Hepatocyte (in vitro differentiated cells): ENCODE measurements at regions not wholly inside any gene's neighbourhood (a gene's known extent, or its start where the extent isn't known, plus 50 kb on each side); places are given as distances from the start of the nearest gene placed in this dataset.

Experiments
- DNase-seq: peaks from one replicate; pipeline ENCODE4 v3.0.0-alpha.2; 2016; ENCODE audit warnings: low spot score
- H2AFZ ChIP-seq: fragments of 200-600 bp; sonication (generic); 2 replicates; pipeline ENCODE4 v1.6.0; 2016; ENCODE audit warnings: antibody characterized with exemption, mild to moderate bottlenecking
- H3K27ac ChIP-seq: fragments of 200-600 bp; sonication (generic); 2 replicates; pipeline ENCODE4 v1.5.1; 2016; ENCODE audit warnings: mild to moderate bottlenecking
- H3K27me3 ChIP-seq: fragments of 200-600 bp; sonication (generic); 2 replicates; pipeline ENCODE4 v1.6.1; 2016
- H3K36me3 ChIP-seq: fragments of 200-600 bp; sonication (generic); replicated peaks from 2 replicates; pipeline ENCODE4 v1.5.1; 2016; ENCODE audit warnings: low read depth; ENCODE audit not compliant: insufficient read depth
- H3K4me1 ChIP-seq: fragments of 200-600 bp; sonication (generic); 2 replicates; pipeline ENCODE4 v1.5.1; 2016; ENCODE audit warnings: mild to moderate bottlenecking, moderate library complexity; ENCODE audit not compliant: insufficient read depth
- H3K4me2 ChIP-seq: fragments of 200-600 bp; sonication (generic); 2 replicates; pipeline ENCODE4 v1.6.0; 2016
- H3K4me3 ChIP-seq: fragments of 200-600 bp; sonication (generic); 2 replicates; pipeline ENCODE4 v1.5.1; 2016; ENCODE audit warnings: mild to moderate bottlenecking
- H3K79me2 ChIP-seq: fragments of 200-600 bp; sonication (generic); 2 replicates; pipeline ENCODE4 v1.6.0; 2017; ENCODE audit warnings: mild to moderate bottlenecking
- H3K9me2 ChIP-seq: fragments of 200-600 bp; sonication (generic); replicated peaks from 2 replicates; pipeline ENCODE4 v1.6.0; 2017; ENCODE audit warnings: mild to moderate bottlenecking; ENCODE audit not compliant: insufficient read depth
- H3K9me3 ChIP-seq: fragments of 200-600 bp; sonication (generic); 2 replicates; pipeline ENCODE4 v1.5.1; 2016; ENCODE audit warnings: low read depth, mild to moderate bottlenecking
- H4K20me1 ChIP-seq: fragments of 200-600 bp; sonication (generic); 2 replicates; pipeline ENCODE4 v1.6.0; 2016; ENCODE audit warnings: mild to moderate bottlenecking; ENCODE audit not compliant: insufficient read depth, poor library complexity, severe bottlenecking
- CTCF ChIP-seq: fragments of 200-600 bp; sonication (generic); IDR thresholded peaks from 2 replicates; pipeline ENCODE4 v1.5.1; 2016; ENCODE audit warnings: antibody characterized with exemption, mild to moderate bottlenecking; ENCODE audit not compliant: poor library complexity
- EZH2 ChIP-seq: fragments of 200-600 bp; sonication (generic); IDR thresholded peaks from 2 replicates; pipeline ENCODE4 v1.6.1; 2016; ENCODE audit warnings: antibody characterized with exemption, mild to moderate bottlenecking, borderline replicate concordance
- EZH2phosphoT487 ChIP-seq: fragments of 200-600 bp; sonication (generic); IDR thresholded peaks from one replicate; pipeline ENCODE4 v1.6.1; 2018; ENCODE audit warnings: antibody characterized with exemption, mild to moderate bottlenecking, low read depth, moderate library complexity; ENCODE audit not compliant: unreplicated experiment, severe bottlenecking
- WGBS: methylation state at CpG from one replicate; pipeline ENCODE4 v1.1.6; 2016; ENCODE audit warnings: low lambda C conversion rate; ENCODE audit errors: missing lambda C conversion rate; 5-methylcytosine and 5-hydroxymethylcytosine counted together

GRCh38 chr6:105775095-105775494 lies 311.0 kb upstream of the PRDM1 start:
- H3K4me3 ChIP-seq: no peak overlapping the region
- H4K20me1 ChIP-seq: no peaks in the 10 kb centered on the region
- H3K79me2 ChIP-seq: no peaks in the 10 kb centered on the region
- H3K27me3 ChIP-seq: no peaks in the 10 kb centered on the region
- H3K36me3 ChIP-seq: no peaks in the 10 kb centered on the region
- no peak overlapping the region for H3K27ac ChIP-seq
- no peaks in the 10 kb centered on the region for H3K9me2 ChIP-seq
- no peak overlapping the region for H3K4me2 ChIP-seq
- no peak overlapping the region for H2AFZ ChIP-seq
- TF ChIP-seq CTCF: no peak
- no peak for DNase-seq
- WGBS: 76% methylated on average over 1 of the region's 1 CpG
- H3K4me1 ChIP-seq: no peaks in the 10 kb centered on the region
- no peaks in the 10 kb centered on the region for H3K9me3 ChIP-seq

GRCh38 chr6:105774247-105774646 lies 311.9 kb upstream of the PRDM1 start:
- TF ChIP-seq CTCF (no peak), EZH2 (no peak), EZH2phosphoT487 (no peak)
- H3K9me2 ChIP-seq: no peaks in the 10 kb centered on the region
- H3K9me3 ChIP-seq: no peaks in the 10 kb centered on the region
- H3K36me3 ChIP-seq: no peaks in the 10 kb centered on the region
- H4K20me1 ChIP-seq: no peaks in the 10 kb centered on the region
- H3K4me3 ChIP-seq: no peak overlapping the region
- WGBS: 79% methylated on average over 1 of the region's 1 CpG
- H3K4me2 ChIP-seq: no peak overlapping the region
- H2AFZ ChIP-seq: no peak overlapping the region
- H3K4me1 ChIP-seq: no peaks in the 10 kb centered on the region
- H3K27me3 ChIP-seq: no peaks in the 10 kb centered on the region
- no peaks in the 10 kb centered on the region for H3K79me2 ChIP-seq
- DNase-seq: no peak
- no peak overlapping the region for H3K27ac ChIP-seq

- no peak for TF ChIP-seq EZH2phosphoT487
- TF ChIP-seq CTCF: no peak
- TF ChIP-seq EZH2: no peak
- H3K27ac ChIP-seq: no peak overlapping the region
Measured at GRCh38 chr6:105771313-105771970, 314.7 kb upstream of the PRDM1 start.

GRCh38 chr6:105769987-105770386 lies 316.1 kb upstream of the PRDM1 start:
- no peaks in the 10 kb centered on the region for H3K4me1 ChIP-seq
- no peaks in the 10 kb centered on the region for H3K79me2 ChIP-seq
- H3K27ac ChIP-seq: no peak overlapping the region
- H3K36me3 ChIP-seq: no peaks in the 10 kb centered on the region
- no peaks in the 10 kb centered on the region for H3K9me3 ChIP-seq
- no peak for TF ChIP-seq CTCF
- no peak for TF ChIP-seq EZH2
- no peak for TF ChIP-seq EZH2phosphoT487
- H3K27me3 ChIP-seq: no peaks in the 10 kb centered on the region
- no peak overlapping the region for H2AFZ ChIP-seq
- no peak overlapping the region for H3K4me2 ChIP-seq
- H3K9me2 ChIP-seq: no peaks in the 10 kb centered on the region
- H4K20me1 ChIP-seq: no peaks in the 10 kb centered on the region
- WGBS: 76% methylated on average over 2 of the region's 2 CpGs
- no peak overlapping the region for H3K4me3 ChIP-seq
- no peak for DNase-seq

More at GRCh38 chr6:105771313-105771970, 314.7 kb upstream of the PRDM1 start:
- Histone ChIP-seq H3K9me3 (no peaks in the 10 kb centered on the region), H3K4me2 (no peak overlapping the region), H3K36me3 (no peaks in the 10 kb centered on the region), H3K27me3 (no peaks in the 10 kb centered on the region), H2AFZ (no peak overlapping the region), H4K20me1 (no peaks in the 10 kb centered on the region), H3K79me2 (no peaks in the 10 kb centered on the region), H3K9me2 (no peaks in the 10 kb centered on the region), H3K4me1 (no peaks in the 10 kb centered on the region), H3K4me3 (no peak overlapping the region)
- WGBS: 81% methylated on average over 1 of the region's 1 CpG
- DNase-seq: no peak
